Central memory CD4-positive, alpha-beta T cell (primary cell): ENCODE measurements at regions not wholly inside any gene's neighbourhood (a gene's known extent, or its start where the extent isn't known, plus 50 kb on each side); places are given as distances from the start of the nearest gene placed in this dataset.
"Not testable (repeated sequence)": the region's sequence is repeated elsewhere in the genome, so short reads cannot be mapped to it uniquely, and the experiment has no call there.

ENCODE experiments used
- DNase-seq: peaks from one replicate; pipeline ENCODE4 v3.0.0; 2022

DNA sequence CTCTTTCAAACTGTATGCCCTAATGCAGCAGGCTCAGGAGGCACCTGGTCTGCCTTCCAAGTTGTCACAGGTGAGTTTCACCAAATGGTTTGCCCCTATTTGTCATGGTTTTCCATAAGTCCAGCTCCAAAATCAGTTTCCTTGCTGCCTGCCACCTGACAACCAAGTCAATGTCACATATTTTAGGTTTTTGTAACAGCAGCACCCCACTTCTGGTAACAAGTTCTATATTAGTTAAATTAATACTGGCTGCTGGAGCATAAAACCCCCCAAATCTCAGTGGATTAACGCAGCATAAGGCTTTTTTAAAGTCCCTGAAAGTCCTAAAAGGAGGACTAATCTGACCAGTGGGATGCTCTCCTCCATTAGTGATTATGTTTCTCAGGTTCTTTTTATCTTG, 200.7 kb downstream of the RRAGC start:
- DNase-seq: no peak

DNA sequence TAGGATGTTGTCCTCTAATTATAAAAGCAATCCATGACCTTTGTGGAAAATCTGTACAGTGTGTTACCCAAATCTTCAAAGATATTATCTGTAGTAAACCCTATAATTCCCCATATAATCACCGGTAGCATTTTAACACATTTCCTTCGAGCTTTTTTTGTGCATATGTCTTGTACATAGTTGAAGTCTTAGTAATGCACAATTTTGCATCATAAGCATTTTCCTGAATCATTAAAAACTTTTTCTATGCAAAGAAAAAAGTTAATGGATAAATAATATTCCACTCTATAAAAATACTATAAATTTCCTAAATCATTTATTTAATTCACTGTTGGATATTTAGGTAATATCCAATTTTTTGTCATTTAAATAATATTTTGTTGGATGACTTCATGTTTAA, 201.7 kb downstream of the RRAGC start:
- DNase-seq: no peak

DNA sequence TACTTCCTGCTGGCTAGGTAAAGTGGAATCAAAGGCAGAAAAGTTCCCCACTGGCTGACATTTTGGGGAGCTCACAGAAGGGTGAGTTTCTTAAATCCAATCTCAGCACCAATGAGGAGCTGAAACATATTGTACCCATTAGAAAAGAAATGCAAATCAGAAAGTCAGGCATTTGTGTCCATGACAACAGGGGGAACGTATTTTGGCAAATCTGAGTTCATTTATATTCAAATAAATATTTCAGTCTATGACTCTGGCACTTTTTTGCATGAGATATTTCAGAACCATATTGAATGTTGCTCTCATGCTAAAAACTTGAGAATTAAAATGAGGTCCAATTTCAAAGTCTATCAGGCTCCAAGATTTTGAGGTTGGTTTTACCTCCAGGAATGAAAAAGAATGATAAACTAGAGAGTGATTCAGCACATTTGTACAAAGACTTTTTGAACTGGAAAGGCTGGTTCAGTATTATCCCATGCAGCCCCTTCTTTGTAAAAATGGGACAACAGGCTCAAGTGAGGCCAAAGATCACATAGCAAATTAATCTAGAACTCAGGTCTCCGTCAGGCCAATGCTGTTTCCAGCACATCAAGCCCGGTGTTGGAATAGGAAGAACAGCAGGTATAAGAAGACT, 202.2 kb downstream of the RRAGC start:
- no peak for DNase-seq

DNA sequence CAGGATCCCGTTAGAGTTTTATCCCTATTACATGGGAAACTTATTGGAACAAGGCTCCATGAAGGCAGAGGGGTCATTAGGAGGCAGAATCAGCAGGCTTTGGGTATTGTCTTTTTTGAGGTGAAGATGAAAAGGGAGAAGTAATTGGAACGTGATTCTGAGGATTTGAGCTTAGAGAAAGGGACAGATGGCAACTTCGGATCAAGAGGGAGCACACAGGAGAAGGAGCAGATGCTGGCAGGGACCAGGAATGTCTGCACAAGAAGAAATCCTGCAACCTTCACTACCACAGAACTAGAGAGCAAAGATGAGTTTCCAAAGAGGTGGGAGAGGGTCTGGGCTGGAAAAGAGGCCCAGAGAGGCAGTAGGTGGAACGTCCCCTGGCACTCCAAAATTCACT, 202.8 kb downstream of the RRAGC start:
- no peak for DNase-seq

DNA sequence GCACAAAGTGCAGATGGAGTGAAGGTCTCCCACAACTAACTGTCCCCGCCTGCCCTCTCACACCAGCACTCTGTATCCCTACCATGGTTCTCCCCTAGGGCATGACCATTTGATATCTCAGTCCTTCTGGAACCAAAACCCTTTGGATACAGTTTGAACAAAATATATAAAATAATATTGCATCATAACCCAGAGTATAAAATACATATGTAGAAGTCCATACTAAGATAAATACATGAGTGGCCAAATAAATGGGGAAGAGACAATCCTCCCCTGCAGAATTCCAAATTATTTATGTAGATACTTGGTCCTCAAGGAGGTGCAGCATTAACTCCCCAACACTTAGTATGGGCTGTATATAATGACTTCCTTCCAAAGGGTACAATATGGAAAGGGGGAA, 207.4 kb downstream of the RRAGC start:
- no peak for DNase-seq

DNA sequence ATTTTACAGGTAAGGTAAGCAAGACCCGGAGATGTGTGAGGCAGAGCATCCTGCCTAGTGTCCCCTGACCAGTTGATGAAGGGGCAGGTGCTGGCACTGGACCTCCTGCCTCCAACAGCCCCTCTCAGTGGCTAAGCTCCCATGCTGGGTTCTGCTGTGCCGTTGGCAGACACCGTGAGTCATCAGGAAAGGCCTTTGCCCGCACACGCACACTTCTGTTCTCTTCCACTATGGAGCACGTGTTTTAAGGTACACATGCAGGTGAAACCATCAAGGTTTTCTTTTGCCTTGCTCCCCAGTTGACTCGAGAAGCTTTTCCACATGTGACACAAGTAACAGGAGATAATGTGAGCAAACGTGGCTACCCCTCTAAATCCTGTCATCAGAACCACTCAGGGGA, 207.9 kb downstream of the RRAGC start:
- DNase-seq: no peak

DNA sequence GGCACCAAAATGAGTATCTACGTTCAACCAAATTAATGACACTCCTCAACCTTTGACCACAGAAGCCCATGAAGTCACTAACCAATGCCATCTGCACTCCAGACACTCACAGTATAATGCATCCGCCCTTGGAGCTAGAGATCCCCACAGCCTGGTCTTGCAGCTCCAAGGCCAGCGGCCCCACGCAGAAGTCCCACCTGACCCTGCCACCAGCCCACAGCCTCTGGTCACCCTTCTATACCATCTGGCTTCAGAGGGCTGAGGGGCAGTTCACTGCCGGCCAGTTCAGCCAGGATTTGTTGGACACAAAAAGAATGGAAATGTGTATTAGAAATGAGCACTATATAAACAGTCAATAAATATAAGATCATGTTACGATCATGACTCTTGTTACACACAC, 211.2 kb downstream of the RRAGC start:
- DNase-seq: no peak

DNA sequence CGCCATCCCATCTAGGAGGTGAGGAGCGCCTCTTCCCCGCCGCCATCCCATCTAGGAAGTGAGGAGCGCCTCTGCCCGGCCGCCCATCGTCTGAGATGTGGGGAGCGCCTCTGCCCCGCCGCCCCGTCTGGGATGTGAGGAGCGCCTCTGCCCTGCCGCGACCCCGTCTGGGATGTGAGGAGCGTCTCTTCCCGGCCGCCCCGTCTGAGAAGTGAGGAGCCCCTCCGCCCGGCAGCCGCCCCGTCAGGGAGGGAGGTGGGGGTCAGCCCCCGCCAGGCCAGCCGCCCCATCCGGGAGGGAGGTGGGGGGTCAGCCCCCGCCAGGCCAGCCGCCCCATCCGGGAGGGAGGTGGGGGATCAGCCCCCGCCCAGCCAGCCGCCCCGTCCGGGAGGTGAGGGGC, 212.2 kb downstream of the RRAGC start:
- not testable (repeated sequence) for DNase-seq

DNA sequence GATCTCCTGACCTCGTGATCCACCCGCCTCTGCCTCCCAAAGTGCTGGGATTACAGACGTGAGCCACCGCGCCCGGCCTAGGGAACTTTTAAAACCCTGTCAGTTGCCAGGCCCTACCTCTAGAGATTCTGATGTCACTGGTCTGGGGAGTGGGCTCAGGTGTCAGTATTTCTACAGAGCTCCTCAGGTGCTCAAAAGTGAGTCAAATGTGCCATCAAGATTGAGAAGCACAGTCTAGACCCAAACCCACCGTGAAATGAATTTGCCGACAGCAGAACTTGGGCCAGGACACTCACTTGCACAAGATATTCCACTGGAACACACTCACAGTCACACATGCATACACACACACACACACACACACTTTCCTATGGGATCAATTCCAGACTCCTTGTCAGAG, 215.5 kb downstream of the RRAGC start:
- no peak for DNase-seq

DNA sequence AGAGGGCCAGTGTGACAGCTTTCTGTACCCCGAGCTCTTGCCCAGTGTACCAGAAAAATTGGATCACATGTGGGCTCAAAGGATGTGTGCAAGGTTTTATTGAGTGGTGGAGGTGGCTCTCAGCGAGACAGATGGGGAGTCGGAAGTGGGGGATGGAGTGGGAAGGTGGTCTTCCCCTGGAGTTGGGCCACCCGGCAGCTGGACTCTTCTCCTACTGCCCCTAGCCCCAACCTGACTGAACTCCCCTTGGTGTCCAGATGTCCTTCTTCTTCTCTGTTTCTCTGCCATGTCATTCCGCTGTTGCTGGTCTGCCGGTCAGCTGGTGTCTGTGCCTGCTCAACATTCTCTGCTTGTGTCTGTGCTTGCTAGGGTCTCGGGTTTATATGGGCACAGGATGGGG, 217.9 kb downstream of the RRAGC start:
- no peak for DNase-seq

DNA sequence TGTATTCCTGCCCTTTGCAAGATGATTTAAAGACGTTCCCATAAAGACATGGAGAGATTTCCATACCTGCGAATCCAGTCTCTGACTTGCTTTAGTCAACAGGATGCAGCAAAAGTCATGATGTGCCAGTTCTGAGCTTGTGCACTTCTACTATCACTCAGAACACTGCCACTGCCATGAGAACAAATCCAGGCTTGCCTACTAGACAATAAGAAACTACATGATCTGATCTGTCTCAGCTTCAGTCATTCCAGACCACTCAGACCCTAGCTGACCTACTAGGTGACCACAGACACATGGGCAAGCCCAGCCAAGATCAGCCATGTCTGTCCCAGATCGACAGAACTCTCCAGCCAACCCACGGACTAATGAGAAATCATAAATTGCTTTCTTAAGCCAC, 219.2 kb downstream of the RRAGC start:
- no peak for DNase-seq

DNA sequence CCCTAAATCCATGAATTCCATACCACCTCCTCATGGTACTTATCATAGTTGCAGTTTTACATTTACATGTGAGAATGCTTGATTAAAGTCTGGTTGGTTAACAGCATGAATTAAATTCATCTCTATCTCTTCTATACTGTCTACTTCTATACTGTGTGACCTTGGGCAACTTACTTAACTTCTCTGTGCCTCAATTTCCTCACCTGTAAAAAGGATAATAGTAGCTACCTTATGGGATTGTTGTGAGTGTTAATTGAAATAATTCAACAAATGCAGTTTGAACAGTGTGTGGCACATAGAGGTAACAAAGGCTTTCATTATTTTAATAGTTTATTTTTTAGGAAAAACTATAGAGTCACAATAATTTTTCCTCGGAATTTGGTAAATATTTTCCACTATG, 231.3 kb downstream of the RRAGC start:
- no peak for DNase-seq

DNA sequence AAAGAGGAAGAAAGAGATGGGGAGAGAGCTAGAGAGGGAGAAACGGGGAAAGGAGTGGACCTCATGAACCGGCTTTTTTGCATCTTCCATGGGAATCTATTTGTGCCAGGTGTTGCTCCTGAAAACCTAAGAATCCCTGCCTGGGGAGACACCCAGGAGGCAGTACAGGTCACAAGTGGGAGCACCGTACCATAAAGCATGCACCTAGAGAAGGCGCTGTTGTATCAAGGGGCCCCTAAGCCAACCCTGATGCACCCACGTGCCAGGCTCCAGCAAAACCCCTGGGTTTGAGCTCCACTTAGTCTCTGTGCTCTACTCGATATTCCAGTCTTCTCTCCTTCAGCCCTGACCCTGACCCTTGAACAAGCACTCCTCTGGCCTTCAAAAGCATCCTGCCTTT, 233.6 kb downstream of the RRAGC start:
- no peak for DNase-seq

DNA sequence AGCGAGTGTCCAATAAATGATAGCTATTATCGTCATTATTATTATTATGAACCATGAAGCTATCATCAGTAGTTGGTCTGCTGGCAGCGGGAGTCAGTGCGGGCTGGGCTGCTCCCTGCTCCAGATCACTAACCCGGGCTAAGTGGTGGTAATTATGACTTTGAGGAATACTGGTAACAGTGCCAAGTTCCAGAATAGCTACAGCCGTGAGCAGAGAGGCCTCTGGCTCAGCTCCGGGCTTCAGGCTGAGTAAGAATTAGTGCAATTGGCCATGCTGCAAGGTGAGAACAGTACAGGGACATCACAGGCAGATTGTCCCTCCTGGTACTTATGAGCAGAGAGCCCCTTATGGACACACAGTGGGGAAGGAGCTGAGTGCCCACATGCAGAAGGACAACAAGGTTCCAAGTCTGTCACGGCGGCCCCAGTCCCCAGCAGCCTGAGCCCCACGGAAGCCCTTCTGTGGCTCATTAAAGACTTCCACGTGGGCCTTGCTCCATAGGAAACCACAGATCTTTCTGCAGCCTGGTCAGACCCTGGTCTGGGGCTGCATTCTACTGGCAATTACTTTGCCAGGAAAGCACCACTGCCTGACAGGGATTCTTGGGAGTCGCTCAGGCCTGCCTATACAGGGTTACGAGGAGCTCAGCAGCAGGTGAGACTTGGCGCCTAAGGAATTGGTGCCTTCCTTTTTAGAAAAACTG, 235.1 kb downstream of the RRAGC start:
- no peak for DNase-seq

DNA sequence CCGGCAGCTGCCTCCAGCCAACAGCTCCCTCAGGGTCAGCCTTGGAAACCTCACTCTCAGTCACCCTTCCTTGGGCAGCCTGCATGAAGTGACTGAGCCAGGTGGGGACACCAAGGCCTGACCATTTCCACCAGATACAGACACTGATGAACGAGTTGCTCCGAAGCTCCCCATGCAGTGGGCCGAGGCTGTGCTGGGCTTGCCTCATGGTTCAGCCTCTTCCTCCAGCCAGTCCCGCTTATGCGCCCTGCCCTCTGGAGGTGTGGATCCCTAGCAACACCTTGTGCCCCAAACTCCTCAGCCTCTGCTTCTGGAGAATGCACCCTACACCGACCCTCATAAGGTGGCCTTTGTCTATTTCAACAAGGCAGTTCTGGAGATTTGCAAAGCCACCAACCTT, 236.0 kb downstream of the RRAGC start:
- DNase-seq: no peak

DNA sequence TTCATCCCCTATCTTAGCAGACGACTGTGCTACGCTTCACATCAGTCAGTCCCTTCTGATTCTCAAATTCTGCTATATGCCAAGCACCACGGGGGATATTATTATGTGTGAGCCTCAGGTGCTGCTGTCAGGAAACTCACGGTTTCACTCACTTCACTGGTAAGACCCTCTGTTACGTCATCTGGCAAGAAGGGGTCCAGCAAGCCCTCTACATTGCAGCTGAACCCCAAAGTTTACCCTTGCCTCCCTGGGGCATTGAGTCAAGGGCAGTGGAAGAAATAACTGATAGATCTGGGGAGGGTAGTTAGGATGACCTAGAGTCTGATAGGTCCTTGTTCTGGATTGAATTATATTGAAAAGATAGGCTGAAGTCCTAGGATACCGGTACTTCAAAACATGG, 237.4 kb downstream of the RRAGC start:
- DNase-seq: no peak

DNA sequence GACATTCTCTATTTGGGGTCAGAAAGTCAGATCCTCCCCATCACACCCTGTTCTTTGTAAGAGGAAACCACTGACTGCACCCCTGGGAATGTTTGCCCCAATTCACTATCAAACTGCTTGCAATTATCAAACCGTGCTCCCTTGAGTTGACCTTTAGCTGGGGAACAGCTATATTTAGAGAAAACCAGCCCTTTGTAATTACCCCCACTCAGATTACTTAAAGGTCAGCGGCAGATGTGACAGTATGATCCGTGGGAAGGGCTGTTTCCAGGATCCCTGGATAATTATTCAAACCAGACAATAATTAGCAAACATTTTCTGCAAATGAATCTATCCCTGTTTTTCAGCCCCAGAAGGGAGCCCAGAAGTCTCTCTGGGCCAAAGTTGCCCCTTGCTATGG, 242.7 kb downstream of the RRAGC start:
- no peak for DNase-seq

DNA sequence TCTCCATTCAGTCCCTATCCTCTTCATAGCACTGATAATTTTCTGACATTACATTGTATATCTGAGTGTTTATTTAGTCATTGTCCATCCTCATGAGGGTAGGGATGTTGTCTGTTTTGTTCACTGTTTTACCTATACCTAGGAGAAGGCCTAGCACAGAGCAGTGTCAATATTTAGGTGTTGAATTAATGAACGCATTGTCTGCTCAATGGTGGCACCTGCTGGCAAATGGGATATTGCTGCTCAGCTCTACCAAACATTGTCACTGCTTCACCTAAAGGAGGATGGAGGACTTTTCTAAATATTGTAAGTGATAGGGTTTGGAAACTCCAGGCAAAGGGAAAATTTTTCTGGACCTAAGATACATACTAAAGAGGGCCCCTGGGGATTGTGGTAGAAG, 243.9 kb downstream of the RRAGC start:
- no peak for DNase-seq

DNA sequence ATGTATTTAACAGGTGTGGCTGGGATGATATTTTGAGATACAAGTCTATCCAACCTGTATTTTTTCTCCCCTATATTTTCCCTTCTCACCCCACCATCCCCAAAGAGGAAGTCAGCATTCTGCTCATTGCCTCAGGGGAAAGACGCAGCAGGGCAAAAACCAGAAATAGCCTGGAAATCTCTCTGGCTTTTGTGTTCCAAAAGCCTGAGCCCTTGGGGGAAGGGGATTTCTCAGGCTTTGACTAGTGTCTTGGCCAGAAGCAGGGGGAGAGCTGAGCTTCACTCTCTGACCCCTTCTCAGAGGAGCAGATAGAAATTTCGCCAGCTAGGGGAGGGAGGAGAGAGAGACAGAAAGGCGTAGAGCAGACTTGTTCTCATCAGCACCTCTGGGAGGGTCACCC, 244.7 kb downstream of the RRAGC start:
- no peak for DNase-seq

DNA sequence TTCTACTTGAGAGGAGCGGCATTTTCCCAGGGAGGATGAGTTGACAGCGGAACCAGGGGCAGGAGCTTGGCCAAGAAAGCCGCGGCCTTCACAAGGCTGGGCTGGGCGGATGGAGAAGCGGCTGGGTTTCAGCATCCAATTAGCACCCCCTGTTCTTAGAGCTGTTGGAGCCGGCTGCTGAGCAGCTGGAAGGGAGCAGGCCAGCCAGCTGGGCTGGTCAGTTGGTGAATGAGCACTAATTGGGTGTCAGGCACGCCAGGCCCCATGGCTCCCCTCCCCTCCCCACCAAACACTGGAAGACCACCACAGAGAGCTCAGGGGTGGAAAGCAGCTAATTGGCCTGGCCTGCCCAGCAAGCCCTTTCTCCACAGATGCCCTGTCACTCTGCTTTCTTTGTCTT, 245.6 kb downstream of the RRAGC start:
- no peak for DNase-seq

DNA sequence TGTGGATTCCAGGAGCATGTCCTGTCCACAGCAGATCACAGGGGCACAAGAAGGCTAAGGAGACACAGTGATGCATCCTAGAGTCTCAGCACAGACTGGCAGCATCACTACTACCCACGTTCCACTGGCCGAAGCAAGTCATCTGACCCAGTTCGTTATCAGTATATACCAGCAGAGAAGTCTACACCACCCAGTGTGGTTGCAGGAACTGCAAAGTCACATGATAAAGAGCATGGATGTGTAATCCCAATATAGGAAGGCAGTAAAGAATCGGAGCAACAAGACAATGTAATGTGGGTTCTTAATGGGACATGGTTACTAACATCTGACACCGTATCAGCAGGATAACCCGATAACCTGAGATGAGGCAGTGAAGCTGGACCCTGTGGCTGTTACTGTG, 246.6 kb downstream of the RRAGC start:
- DNase-seq: no peak

DNA sequence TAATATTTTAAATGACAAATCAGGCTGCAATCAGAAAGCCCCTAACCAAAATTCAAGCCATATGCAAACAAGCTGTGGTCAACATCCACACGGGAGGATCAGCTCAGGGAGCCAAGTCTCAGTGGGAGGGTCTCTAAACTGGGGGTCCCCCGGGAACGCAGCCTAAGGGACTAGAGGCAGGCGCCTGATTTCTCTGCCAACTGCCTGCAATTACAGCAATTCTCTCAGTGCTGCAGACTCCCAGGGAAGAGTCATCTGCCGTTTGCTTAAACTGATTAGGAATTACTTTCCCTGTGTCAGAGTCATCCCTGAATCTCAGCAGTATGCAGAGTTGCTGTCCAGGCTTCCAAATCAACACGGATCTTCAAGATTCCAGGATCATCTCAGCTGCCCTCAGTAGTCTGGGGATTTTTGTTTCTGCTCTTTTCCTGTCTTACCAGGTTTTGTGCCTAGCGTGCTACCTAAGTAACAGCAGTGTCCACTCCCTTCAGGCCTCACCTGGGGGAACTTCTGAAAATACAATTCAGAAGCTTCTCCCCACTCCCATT, 247.8 kb downstream of the RRAGC start:
- DNase-seq: no peak

DNA sequence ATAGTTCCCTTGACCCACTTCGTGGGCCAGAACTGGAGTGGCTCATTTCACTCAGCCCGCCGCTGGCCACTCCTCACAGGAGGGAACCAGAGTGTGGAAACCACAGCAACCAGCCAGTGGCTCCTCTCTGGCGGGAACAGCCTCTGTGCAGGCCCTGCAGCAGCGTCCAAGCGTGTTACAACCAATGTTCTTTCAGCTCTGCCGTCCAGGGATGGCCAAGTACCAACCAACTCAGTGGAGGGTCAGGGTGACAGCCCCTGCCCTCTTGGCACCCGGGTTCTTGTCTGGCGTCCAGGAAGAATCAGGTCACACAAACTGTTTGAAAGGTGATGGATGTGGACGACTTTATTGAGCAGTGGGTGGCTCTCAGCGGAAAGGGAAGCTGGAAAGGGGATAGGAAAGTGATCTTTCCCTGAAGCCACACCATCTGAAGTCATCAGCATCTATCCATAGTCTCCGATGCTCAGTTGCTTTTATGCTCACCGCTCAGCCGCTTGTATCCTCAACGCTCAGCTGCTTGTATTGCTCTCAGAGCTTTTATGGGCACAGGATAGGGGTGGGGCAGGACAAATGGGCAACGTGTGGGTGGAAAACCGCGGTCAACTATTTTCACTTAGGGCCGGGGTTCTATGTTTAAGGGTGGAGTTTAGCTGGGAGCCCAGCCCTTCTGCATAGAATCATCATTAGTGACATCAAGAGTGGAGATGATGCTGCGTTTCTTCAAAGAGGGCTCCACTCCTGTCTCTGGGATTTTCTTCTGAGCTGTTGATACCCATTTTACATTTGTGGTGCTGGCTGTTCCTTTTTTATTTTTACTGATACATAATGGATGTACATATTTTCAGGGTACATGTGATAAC, 250.2 kb downstream of the RRAGC start:
- DNase-seq: no peak
